GM19463 (cell line): ENCODE measurements at regions not wholly inside any gene's neighbourhood (a gene's known extent, or its start where the extent isn't known, plus 50 kb on each side); places are given as distances from the start of the nearest gene placed in this dataset.
A peak's percentile ranks its signal among the peaks of the same experiment; 100 is the strongest.

ENCODE experiments used
- ATAC-seq: cut with Tn5 transposase; IDR thresholded peaks from one replicate; pipeline ENCODE4 v1.9.1; 2021; ENCODE audit warnings: mild to moderate bottlenecking, moderate library complexity; ENCODE audit not compliant: unreplicated experiment

- ATAC-seq: no peak
These were observed 659.0 kb upstream of the TBX3 start for GRCh38 chr12:115343008-115343407.

GRCh38 chr12:115341442-115341841 is 657.5 kb upstream of the TBX3 start:
- ATAC-seq: no peak

- ATAC-seq: peak; percentile 62
These were observed 654.8 kb upstream of the TBX3 start for GRCh38 chr12:115338566-115339294.

- ATAC-seq: no peak
These were observed 653.9 kb upstream of the TBX3 start for GRCh38 chr12:115337693-115338543.

- no peak for ATAC-seq
These were observed 652.5 kb upstream of the TBX3 start for GRCh38 chr12:115336506-115336905.

GRCh38 chr12:115335594-115335993 is 651.6 kb upstream of the TBX3 start:
- ATAC-seq: no peak

GRCh38 chr12:115335048-115335447 is 651.1 kb upstream of the TBX3 start:
- no peak for ATAC-seq

GRCh38 chr12:115332945-115333344 is 649.0 kb upstream of the TBX3 start:
- ATAC-seq: no peak

- ATAC-seq: no peak
These were observed 641.9 kb upstream of the TBX3 start for GRCh38 chr12:115325858-115326257.

- ATAC-seq: no peak
These were observed 641.1 kb upstream of the TBX3 start for GRCh38 chr12:115324949-115325593.

- ATAC-seq: no peak
These were observed 639.4 kb upstream of the TBX3 start for GRCh38 chr12:115323223-115323905.

GRCh38 chr12:115322275-115322674 is 638.3 kb upstream of the TBX3 start:
- peak; percentile 89 for ATAC-seq

GRCh38 chr12:115320967-115321366 is 637.0 kb upstream of the TBX3 start:
- no peak for ATAC-seq

GRCh38 chr12:115320451-115320850 is 636.5 kb upstream of the TBX3 start:
- ATAC-seq: no peak

GRCh38 chr12:115319446-115320040 is 635.6 kb upstream of the TBX3 start:
- no peak for ATAC-seq

- ATAC-seq: no peak
These were observed 630.0 kb upstream of the TBX3 start for GRCh38 chr12:115313929-115314328.

GRCh38 chr12:115312901-115313300 is 628.9 kb upstream of the TBX3 start:
- ATAC-seq: no peak

- ATAC-seq: no peak
These were observed 627.9 kb upstream of the TBX3 start for GRCh38 chr12:115311875-115312274.

GRCh38 chr12:115308918-115309317 is 624.9 kb upstream of the TBX3 start:
- no peak for ATAC-seq

GRCh38 chr12:115306380-115306779 is 622.4 kb upstream of the TBX3 start:
- ATAC-seq: no peak

GRCh38 chr12:115305867-115306266 is 621.9 kb upstream of the TBX3 start:
- no peak for ATAC-seq
